ENCODE measurements at regions not wholly inside any gene's neighbourhood (a gene's known extent, or its start where the extent isn't known, plus 50 kb on each side); places are given as distances from the start of the nearest gene placed in this dataset.

DNA sequence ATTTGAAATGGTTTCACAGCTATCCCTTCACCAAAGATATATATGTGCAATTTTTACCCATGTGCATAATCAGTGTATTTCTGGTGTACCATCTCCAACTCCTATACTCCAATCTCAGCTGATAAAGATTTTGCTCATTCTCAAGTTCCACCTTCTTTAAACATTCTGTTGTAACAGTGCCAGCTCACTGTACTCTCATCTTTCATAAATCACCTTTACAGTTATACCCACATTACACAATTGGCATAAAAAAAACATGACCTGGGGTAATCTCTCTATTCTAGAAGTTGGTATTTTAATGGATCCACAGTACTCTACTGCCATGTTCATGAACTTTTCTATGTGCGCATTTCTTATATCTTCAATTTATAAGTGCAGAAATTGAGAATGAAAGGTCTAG, 339.9 kb upstream of the DPH6 start:
- H3K4ac ChIP-seq (ENCODE audit: low read depth, low read length), result no peak overlapping the region
- no peak overlapping the region for H2AFZ ChIP-seq (replicated peaks; ENCODE audit: low read length, poor library complexity)
- dilution Hi-C loops (cut with HindIII; ENCODE audit: low sequenced_read_pairs, unreplicated experiment), result no loop called here
- BruUV-seq (replicated peaks), result no TSS peak
- no peaks in the 10 kb centered on the region for H3K4me1 ChIP-seq (ENCODE audit: control insufficient read depth, insufficient read depth, low read length)
- H3K36me3 ChIP-seq (ENCODE audit: control insufficient read depth, insufficient read depth, low read length), result no peaks in the 10 kb centered on the region
- H3K18ac ChIP-seq (ENCODE audit: low read depth, low read length), result no peak overlapping the region
- no peak overlapping the region for H4K8ac ChIP-seq (ENCODE audit: low read depth in 2 of 2, low read length in 2 of 2)
- no peak overlapping the region for H2AK5ac ChIP-seq (ENCODE audit: low read depth, low read length)
- no peak overlapping the region for H3K9ac ChIP-seq (ENCODE audit: low read depth, low read length)
- TF ChIP-seq CHD1 (IDR thresholded peaks at IDR 0.05; ENCODE audit: low read depth, low read length) (no peak), RCOR1 (IDR thresholded peaks at IDR 0.05; ENCODE audit: insufficient replicate concordance, low read length) (no peak), RAD21 (IDR thresholded peaks at IDR 0.05; ENCODE audit: low read length) (no peak), FOS (IDR thresholded peaks at IDR 0.05; ENCODE audit: low read depth, low read length) (no peak), MAZ (IDR thresholded peaks at IDR 0.05; ENCODE audit: borderline replicate concordance, low read depth, low read length) (no peak), MAFK (IDR thresholded peaks at IDR 0.05; ENCODE audit: low read depth, low read length) (no peak), MXI1 (IDR thresholded peaks at IDR 0.05; ENCODE audit: borderline replicate concordance, low read depth, low read length) (no peak), NFE2L2 (IDR thresholded peaks at IDR 0.05; ENCODE audit: low read depth, low read length) (no peak), POLR2A (IDR thresholded peaks at IDR 0.05; ENCODE audit: low read depth, low read length) (no peak), CEBPB (IDR thresholded peaks at IDR 0.05; ENCODE audit: low read depth, low read length) (no peak), BHLHE40 (IDR thresholded peaks at IDR 0.05; ENCODE audit: low read depth, low read length) (no peak), SMC3 (IDR thresholded peaks at IDR 0.05; ENCODE audit: low read depth, low read length) (no peak)
- TF ChIP-seq, protein P1, sequence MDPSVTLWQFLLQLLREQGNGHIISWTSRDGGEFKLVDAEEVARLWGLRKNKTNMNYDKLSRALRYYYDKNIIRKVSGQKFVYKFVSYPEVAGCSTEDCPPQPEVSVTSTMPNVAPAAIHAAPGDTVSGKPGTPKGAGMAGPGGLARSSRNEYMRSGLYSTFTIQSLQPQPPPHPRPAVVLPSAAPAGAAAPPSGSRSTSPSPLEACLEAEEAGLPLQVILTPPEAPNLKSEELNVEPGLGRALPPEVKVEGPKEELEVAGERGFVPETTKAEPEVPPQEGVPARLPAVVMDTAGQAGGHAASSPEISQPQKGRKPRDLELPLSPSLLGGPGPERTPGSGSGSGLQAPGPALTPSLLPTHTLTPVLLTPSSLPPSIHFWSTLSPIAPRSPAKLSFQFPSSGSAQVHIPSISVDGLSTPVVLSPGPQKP (IDR thresholded peaks at IDR 0.05; ENCODE audit: borderline replicate concordance, low read depth, low read length), result no peak
- TF ChIP-seq, protein P2, sequence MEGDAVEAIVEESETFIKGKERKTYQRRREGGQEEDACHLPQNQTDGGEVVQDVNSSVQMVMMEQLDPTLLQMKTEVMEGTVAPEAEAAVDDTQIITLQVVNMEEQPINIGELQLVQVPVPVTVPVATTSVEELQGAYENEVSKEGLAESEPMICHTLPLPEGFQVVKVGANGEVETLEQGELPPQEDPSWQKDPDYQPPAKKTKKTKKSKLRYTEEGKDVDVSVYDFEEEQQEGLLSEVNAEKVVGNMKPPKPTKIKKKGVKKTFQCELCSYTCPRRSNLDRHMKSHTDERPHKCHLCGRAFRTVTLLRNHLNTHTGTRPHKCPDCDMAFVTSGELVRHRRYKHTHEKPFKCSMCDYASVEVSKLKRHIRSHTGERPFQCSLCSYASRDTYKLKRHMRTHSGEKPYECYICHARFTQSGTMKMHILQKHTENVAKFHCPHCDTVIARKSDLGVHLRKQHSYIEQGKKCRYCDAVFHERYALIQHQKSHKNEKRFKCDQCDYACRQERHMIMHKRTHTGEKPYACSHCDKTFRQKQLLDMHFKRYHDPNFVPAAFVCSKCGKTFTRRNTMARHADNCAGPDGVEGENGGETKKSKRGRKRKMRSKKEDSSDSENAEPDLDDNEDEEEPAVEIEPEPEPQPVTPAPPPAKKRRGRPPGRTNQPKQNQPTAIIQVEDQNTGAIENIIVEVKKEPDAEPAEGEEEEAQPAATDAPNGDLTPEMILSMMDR (conservative IDR thresholded peaks at IDR 0.05; ENCODE audit: low read depth, low read length), result no peak
- TF ChIP-seq, protein P3, sequence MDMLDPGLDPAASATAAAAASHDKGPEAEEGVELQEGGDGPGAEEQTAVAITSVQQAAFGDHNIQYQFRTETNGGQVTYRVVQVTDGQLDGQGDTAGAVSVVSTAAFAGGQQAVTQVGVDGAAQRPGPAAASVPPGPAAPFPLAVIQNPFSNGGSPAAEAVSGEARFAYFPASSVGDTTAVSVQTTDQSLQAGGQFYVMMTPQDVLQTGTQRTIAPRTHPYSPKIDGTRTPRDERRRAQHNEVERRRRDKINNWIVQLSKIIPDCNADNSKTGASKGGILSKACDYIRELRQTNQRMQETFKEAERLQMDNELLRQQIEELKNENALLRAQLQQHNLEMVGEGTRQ (IDR thresholded peaks at IDR 0.05; ENCODE audit: low read depth, low read length), result no peak
- no peak overlapping the region for H2BK15ac ChIP-seq (ENCODE audit: low read depth, low read length)
- H4K91ac ChIP-seq (ENCODE audit: insufficient read depth, low read depth, low read length), result no peak overlapping the region
- H4K20me1 ChIP-seq (ENCODE audit: insufficient read depth, low read length), result no peaks in the 10 kb centered on the region
- no peak overlapping the region for H2AK9ac ChIP-seq (replicated peaks; ENCODE audit: low read depth, low read length, poor library complexity)
- no peak overlapping the region for H4K5ac ChIP-seq (ENCODE audit: low read depth, low read length)
- POLR2A ChIA-PET (ENCODE audit: unreplicated experiment), result no interaction called here
- DNase-seq (no peak), ATAC-seq (ENCODE audit: low read depth) (no peak)
- H3K9me3 ChIP-seq (ENCODE audit: control insufficient read depth, insufficient read depth, low read length), result no peaks in the 10 kb centered on the region
- no peak overlapping the region for H2BK20ac ChIP-seq (ENCODE audit: low read depth, low read length)
- H3K27me3 ChIP-seq (ENCODE audit: control insufficient read depth, insufficient read depth, low read length), result no peaks in the 10 kb centered on the region
- no peak overlapping the region for H3K4me3 ChIP-seq (ENCODE audit: insufficient read depth, low read depth, low read length)
- intact Hi-C loops (cut with micrococcal nuclease), result no loop called here
- no peak overlapping the region for H3K27ac ChIP-seq (ENCODE audit: insufficient read depth, low read length)
- H2BK120ac ChIP-seq (ENCODE audit: low read depth, low read length), result no peak overlapping the region
- H3K23ac ChIP-seq (ENCODE audit: low read depth, low read length), result no peak overlapping the region
- H2BK5ac ChIP-seq (ENCODE audit: low read depth, low read length, poor library complexity, severe bottlenecking), result no peak overlapping the region
- no peaks in the 10 kb centered on the region for H3K79me1 ChIP-seq (ENCODE audit: low read depth in 1 of 2, low read length in 2 of 2)
- H3K4me2 ChIP-seq (ENCODE audit: low read depth, low read length), result no peak overlapping the region
- CTCF ChIA-PET, result no interaction called here
- in situ Hi-C loops (cut with MboI; ENCODE audit: low sequenced_read_pairs), result no loop called here
- H3K14ac ChIP-seq (replicated peaks; ENCODE audit: low read depth, low read length), result no peak overlapping the region
- H3K56ac ChIP-seq (ENCODE audit: extremely low read depth, insufficient read depth, low read length), result no peak overlapping the region
- no CpG with 5 or more reads among the region's 1 CpG for WGBS, 2 experiments (ENCODE audit: extremely low coverage in 2 of 2, insufficient read length in 1 of 2)
- H3K9me1 ChIP-seq (ENCODE audit: insufficient read depth, low read length), result 0 out of 2 replicates have a peak, but pooled peaks cover 3% of the 10 kb centered on the region

All from IMR-90 (cell line).